ENCODE measurements at regions not wholly inside any gene's neighbourhood (a gene's known extent, or its start where the extent isn't known, plus 50 kb on each side); places are given as distances from the start of the nearest gene placed in this dataset.

GRCh38 chr13:50700664-50701305, 142.7 kb downstream of the DLEU7 start:
- no peak for DNase-seq

GRCh38 chr13:50701469-50701868, 142.0 kb downstream of the DLEU7 start:
- DNase-seq, result no peak

- no peak for DNase-seq
Observed at GRCh38 chr13:50706505-50706904, 137.0 kb downstream of the DLEU7 start.

DNA sequence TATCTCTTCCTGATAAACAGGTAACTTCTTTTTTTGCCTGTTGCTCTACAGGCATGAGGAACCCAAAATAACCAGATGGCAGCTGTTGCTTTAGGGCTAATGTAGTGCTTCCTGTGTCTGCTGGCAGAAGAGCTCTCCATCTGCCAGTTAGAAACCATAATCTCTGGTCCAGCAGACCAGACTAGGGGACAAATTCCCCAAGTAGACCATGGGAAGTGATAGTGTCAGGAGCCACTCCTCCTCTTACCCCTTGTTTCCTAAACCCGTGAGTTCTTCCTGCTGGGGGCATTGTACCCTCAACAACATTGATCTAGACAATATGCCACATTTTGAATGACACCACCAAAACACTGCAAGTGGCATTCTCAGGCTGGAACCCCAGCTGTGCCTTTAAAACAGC, 135.9 kb downstream of the DLEU7 start:
- no peak for DNase-seq

DNA sequence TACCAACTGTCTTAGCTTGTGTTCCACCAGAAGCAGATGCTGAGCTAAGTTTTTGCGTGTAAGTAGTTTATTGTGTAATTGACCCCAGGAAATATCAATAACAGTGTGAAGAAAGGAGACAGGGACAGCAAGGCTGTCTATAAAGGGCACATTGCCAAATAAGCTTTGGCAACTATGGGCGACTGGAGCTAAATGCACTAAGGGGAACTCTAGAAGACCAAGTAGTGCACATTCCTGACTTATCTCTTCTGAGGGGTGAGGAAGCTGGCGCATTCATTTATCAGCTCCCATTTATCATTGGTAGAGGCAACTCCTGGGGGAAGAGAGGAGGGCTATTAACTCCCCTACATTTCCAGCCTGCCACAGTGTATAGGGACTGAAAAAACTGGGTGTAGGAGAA, 135.0 kb downstream of the DLEU7 start:
- DNase-seq, result no peak

- DNase-seq, result no peak
Observed at GRCh38 chr13:50709058-50709457, 134.4 kb downstream of the DLEU7 start.

DNA sequence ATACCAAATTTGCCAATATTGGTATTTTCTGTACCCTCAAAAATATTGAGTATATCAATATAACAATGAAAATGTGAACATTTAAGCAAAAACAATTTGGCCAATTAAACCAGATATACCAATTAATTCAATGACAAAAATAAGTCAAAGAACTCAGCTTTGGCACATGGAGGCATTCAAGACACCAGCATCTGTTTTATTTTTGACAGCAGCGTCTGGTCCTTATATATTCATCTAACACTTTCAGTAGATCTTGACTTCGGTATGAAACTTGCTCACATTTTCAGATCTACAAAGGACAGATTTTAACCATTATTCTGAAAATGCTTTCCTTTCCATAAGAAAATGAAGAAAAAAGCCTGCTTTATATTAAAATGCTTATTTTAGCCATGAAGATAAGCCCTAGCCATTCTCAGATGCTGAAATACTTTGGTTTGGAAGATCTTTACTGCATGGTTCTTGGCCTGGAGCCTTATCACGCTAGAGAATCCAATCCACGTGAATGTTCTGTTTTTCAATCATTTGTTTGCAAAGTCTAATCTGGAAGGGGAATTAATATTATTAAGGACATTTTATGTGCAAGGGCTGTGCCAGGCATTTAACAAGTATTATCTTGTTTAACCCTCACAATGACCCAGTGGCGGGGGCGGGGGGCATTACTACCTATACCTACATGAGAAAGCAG, 132.2 kb downstream of the DLEU7 start:
- no peak for DNase-seq

DNA sequence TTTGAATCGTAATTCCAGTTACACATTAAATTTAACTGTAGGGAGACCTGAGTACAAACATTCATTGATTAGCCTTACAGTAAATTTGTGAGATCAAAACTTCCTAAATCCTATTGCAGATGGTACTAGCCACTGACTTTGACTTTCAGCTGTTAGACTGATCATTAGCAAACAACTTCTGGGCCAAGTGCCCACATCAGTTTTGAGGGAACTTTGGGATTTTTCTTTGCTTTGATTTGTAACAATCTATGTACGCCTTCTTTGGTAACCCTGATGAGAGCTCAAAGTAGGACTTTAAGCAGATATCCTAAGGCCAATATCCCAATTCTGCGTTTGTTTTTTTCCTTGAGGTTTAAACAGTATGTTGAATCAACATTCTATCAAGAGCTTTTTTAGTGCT, 131.5 kb downstream of the DLEU7 start:
- no peak for DNase-seq

GRCh38 chr13:50712456-50712855, 131.0 kb downstream of the DLEU7 start:
- DNase-seq, result no peak

- no peak for DNase-seq
Observed at GRCh38 chr13:50712881-50713280, 130.6 kb downstream of the DLEU7 start.

DNA sequence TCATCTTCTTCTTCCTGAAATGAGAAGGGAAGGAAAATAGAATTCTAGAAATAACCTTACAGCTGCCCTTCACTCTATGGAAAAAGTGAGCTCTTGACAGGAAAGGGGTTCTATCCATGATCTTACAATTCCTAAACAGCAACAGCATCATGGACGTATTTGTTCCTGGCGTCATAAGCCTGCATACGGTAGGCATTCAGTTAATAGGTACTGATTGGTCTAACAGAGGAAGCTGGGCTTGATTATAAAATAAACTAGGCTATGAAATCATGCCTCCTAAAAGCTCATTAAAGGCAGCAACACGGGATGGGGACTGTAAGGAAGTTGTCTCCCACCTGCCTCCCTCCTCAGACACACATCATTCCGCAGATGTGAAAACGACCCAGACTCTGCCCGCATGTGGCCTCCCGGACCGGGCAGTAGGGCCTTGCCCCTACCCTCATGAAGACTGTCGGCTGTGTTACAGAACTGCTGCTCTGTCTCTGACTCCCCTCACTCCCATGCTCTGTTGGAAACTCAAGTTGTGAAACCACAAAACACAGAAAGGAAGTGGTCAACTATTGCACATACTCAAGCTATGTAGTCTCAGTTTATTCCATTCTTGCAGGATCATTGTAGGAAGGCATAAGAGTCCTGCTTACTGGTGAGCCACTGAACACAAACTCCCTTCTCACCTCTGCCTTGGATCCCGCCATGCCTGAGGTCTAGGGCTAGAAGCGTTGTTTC, 129.8 kb downstream of the DLEU7 start:
- no peak for DNase-seq

DNA sequence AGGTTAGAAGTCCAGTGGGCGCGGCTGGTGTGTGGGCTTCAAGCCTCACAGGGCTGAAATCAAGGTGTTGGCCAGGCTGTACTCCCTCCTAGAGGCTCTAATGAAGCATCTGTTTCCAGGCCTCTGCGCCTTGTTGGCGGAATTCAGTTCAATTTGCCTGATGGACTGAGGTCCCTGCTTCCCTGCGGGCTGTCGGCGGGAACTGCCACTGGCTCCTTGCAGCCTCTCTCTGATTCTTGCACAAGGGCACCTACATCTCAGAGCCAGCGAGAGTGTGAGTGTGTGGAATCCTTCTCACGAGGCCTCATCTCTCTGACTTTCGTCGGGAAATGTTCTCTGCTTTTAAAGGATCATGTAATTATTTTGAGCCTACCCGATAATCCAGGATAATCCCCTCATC, 128.6 kb downstream of the DLEU7 start:
- DNase-seq, result no peak

DNA sequence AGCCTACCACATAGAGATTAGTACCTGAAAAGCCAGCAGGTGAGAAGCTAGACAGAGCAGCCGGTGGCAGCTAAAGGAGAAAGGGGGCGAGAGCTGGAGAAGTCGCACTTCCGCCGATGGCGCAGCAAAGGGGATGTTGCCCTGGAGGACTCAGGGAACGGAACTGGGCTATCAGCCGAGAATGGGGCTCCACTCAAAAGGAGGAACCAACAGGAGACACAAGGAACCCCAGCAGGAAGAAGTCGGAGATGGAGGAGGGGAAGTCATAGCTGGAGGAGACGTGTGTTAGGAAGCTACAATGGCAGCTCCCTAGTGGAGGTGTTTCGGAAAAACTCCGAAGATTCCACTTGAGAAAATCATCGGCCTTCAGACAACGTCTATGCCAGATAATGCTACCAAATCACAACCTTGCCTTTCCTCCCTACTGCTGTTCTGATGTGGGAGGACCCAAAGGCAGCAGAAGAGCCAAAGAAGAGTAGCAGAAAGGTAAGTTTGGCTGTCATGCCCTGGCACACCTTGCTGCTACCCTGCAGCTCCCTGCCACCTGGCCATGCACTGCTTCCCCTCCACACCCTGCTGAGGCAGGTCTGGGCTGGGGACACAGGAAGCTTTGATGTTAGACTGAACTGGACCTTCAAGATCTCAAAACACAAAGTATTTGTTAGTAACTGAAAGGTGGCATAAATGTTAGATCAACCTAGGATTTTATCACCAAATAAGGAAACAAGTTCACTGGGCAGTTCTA, 127.9 kb downstream of the DLEU7 start:
- no peak for DNase-seq

DNA sequence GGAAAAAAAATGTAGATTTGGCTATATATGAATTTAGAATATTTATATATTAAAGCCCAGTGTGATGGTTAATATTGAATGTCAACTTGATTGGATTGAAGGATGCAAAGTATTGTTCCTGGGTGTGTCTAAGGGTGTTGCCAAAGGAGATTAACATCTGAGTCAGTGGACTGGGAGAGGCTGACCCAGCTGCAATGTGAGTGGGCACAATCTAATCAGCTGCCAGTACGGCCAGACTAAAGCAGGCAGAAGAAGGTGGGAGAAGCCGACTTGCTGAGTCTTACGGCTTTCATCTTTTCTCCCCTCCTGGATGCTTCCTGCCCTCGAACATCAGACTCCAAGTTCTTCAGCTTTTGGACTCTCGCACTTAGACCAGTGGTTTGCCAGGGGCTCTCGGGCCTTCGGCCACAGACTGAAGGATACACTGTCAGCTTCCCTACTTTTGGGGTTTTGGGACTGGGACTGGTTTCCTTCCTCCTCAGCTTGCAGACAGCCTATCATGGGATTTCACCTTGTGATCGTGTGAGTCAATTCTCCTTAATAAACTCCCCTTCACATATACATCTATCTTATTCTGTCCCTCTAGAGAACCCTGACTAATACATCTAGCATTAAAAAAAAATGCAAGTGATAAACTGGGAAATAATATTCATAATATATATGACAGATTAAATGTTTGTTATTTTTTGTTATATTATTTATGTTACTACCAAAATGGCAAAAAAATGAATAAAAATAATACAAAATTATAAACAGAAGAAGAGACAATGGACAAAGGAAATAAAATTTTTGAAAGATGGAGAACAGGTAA, 122.4 kb downstream of the DLEU7 start:
- no peak for DNase-seq

DNA sequence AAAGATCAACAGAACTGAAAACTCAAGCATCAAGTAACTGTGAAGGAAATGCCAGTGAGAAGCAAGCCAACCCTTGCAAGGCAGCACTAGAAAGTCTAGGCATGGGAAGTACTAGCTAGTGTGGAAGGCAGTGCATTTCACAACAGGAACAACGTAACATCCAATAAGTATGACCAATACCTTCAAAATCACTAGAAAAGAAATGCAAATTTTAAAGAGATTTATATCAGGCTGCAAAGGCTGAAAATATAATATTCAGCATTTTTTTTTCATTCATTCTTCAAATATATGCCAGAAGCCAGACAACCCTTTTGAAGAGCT, 121.9 kb downstream of the DLEU7 start:
- no peak for DNase-seq

DNA sequence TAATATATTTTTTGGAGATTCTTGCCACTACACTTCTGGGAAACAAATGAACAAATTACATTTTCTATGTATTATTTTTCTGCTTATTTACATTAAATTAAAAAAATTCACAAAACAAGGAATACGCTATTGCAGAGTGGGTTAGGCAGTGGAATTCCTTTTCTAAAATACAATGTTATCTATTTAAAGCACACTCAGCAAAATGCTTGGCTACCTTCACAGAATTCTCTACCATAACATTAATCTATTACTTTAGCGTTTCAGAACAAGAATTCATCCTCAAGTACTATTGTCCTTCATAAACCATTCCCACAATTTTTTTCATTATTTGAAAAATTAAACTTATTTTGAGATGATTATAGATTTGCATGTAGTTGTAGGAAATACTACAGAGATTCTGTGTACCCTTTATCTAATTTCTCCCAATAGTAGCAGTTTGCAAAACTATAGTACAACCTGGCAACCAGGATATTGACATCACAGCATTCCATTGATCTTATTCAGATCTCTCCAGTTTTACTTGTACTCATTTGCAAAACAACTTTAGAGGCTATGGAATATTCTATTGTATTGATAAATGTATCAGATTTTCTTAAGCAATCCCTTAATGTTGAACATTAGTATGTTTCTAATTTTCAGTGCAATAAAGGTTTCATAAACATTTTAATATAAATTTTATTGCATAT, 120.9 kb downstream of the DLEU7 start:
- no peak for DNase-seq

DNA sequence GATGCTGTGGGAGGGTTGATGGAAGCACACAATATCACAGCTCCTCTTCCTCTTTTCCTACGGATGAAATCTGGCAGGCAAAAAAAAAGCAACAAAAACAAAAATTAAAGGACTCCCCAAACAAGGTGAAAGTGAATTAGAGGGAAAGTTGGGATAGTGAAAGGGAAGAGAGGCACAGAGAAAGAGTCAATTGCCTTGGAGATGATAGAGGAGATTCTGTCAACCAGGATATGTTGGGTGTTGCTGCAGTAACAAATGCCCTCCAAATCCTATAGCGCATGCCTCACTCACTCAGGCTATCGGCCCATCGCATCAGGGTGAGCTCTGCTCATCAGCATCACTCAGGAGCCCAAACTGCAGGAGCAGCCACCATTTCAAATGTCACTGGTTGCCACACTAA, 119.1 kb downstream of the DLEU7 start:
- no peak for DNase-seq

GRCh38 chr13:50724913-50725312, 118.6 kb downstream of the DLEU7 start:
- no peak for DNase-seq

DNA sequence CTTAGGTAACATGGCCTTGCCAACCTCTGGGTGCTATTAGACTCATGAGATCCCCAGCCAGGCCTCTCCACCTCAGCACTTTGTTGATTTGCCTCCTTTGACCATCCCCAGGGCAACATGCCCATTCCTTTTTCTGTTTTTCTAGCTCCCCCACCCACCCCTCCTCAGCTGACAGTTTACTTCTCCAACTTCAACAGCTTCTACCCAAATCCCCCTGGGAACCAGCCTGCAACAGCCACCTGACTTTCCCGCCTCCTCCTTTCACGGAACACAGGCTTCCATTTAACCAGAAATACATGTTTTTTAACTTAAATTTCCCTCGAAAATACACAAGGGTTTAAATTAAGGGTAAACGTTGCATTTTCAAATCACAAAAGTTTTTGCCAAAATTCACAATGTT, 117.3 kb downstream of the DLEU7 start:
- no peak for DNase-seq

DNA sequence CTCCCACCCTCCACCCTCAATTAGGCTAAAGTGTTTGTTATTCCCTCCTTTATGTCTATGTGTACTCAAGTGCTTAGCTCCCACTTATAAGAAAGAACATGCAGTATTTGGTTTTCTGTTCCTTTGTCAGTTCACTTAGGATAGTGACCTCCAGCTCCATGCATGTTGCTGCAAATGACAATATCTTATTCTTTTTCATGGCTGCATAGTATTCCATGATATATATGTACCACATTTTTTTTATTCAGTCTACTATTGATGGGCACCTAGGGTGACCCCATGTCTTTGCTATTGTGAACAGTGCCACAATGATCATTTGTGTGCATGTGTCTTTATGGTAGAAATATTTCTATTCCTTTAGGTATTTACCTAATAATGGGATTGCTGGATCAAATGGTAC, 114.3 kb downstream of the DLEU7 start:
- DNase-seq, result no peak

DNA sequence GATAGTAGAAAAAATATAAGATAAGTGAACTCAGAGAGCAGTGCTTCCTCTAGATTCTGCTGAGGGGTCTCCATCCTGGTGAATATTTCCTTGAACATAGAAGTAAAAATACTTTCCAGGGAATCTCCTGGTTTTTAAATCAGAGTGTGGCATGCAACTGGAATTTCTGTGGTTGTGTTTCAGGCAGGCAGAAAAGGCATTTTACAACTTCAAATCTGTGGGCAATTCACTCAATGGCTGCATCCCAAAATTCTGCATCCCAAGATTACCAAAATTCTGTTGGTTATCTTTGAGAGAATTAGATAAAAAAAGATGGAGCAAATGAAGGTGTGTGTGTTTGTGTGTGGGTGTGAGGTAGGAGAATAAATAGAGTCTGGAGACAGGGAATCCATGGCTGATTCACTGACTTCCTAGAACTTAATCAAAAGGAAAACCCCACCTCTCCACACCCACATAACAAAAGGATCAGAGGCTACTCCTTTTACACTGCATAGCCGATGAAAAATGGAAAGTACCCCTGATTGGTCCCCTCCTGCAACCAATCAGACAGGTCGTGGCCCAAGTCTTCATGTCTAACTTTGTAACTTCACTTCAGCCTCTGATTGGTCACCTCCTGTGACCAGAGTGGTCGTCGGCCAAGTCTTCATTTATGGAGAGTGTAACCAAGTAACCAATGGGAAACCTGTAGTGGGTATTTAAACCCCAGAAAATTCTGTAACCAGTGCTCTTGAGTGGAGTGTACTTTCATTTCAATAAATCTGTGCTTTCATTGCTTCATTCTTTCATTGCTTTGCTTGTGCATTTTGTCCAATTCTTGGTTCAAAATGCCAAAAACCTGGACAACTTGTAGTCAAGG, 112.8 kb downstream of the DLEU7 start:
- no peak for DNase-seq

All from NCI-H1105 treated with DMSO at 0.1 percent for 48 hours (cell line).